Dedifferentiated amniotic fluid mesenchymal stem cell (primary cell): ENCODE measurements at regions not wholly inside any gene's neighbourhood (a gene's known extent, or its start where the extent isn't known, plus 50 kb on each side); places are given as distances from the start of the nearest gene placed in this dataset.
"Not testable (repeated sequence)": the region's sequence is repeated elsewhere in the genome, so short reads cannot be mapped to it uniquely, and the experiment has no call there.

Source experiments
- DNase-seq: peaks from one replicate; pipeline ENCODE4 v3.0.0-alpha.2; 2016; ENCODE audit errors: extremely low spot score

GRCh38 chr4:159934602-159935001, 831.7 kb downstream of the RAPGEF2 start:
- DNase-seq = not testable (repeated sequence)

- DNase-seq = no peak
These were observed 834.7 kb downstream of the RAPGEF2 start for GRCh38 chr4:159937595-159937994.

- DNase-seq = not testable (repeated sequence)
These were observed 836.8 kb downstream of the RAPGEF2 start for GRCh38 chr4:159939681-159940080.

- no peak for DNase-seq
These were observed 838.2 kb downstream of the RAPGEF2 start for GRCh38 chr4:159941076-159941475.

- DNase-seq = no peak
These were observed 841.6 kb downstream of the RAPGEF2 start for GRCh38 chr4:159944477-159944876.

GRCh38 chr4:159946983-159947615, 844.2 kb downstream of the RAPGEF2 start:
- peak; percentile 75 for DNase-seq

GRCh38 chr4:159950707-159951106, 847.8 kb downstream of the RAPGEF2 start:
- DNase-seq = no peak

- DNase-seq = no peak
These were observed 863.9 kb downstream of the RAPGEF2 start for GRCh38 chr4:159966746-159967145.

GRCh38 chr4:159976871-159977482, 874.1 kb downstream of the RAPGEF2 start:
- DNase-seq = not testable (repeated sequence)

GRCh38 chr4:159977907-159978617, 875.2 kb downstream of the RAPGEF2 start:
- DNase-seq = no peak

- DNase-seq = no peak
These were observed 876.5 kb downstream of the RAPGEF2 start for GRCh38 chr4:159979351-159979750.

- DNase-seq = no peak
These were observed 877.1 kb downstream of the RAPGEF2 start for GRCh38 chr4:159979953-159980352.

- DNase-seq = no peak
These were observed 878.1 kb downstream of the RAPGEF2 start for GRCh38 chr4:159980826-159981468.

- no peak for DNase-seq
These were observed 878.6 kb downstream of the RAPGEF2 start for GRCh38 chr4:159981469-159981856.

GRCh38 chr4:159983082-159983481, 880.2 kb downstream of the RAPGEF2 start:
- no peak for DNase-seq

GRCh38 chr4:160009656-160010493, 907.0 kb downstream of the RAPGEF2 start:
- no peak for DNase-seq

- no peak for DNase-seq
These were observed 917.1 kb downstream of the RAPGEF2 start for GRCh38 chr4:160019936-160020335.

GRCh38 chr4:160020804-160021203, 917.9 kb downstream of the RAPGEF2 start:
- no peak for DNase-seq

GRCh38 chr4:160021870-160022269, 919.0 kb downstream of the RAPGEF2 start:
- no peak for DNase-seq

GRCh38 chr4:160026721-160027120, 923.8 kb downstream of the RAPGEF2 start:
- no peak for DNase-seq

GRCh38 chr4:160034501-160034900, 931.6 kb downstream of the RAPGEF2 start:
- DNase-seq = no peak

- no peak for DNase-seq
These were observed 935.7 kb downstream of the RAPGEF2 start for GRCh38 chr4:160038615-160039014.
